A673 (cell line): ENCODE measurements at regions not wholly inside any gene's neighbourhood (a gene's known extent, or its start where the extent isn't known, plus 50 kb on each side); places are given as distances from the start of the nearest gene placed in this dataset.

Source experiments
- CTCF ChIP-seq: fragments of 300-800, 200-600 bp; sonication (generic); conservative IDR thresholded peaks from 2 replicates; pipeline ENCODE4 v1.5.1; 2017; ENCODE audit warnings: low read depth, mild to moderate bottlenecking, antibody characterized with exemption, low read length, moderate library complexity, mixed read lengths
- EZH2 ChIP-seq: fragments of 200-600 bp; sonication (generic); IDR thresholded peaks from 2 replicates; pipeline ENCODE4 v1.6.1; 2017; ENCODE audit warnings: borderline replicate concordance, low read depth, mild to moderate bottlenecking, mixed read lengths, antibody characterized with exemption, low read length; ENCODE audit not compliant: poor library complexity, severe bottlenecking

GRCh38 chr10:52542906-52543305 is 228.8 kb downstream of the DKK1 start:
- no peak for TF ChIP-seq CTCF
- no peak for TF ChIP-seq EZH2
